Stromal cell of bone marrow (primary cell): ENCODE measurements at regions not wholly inside any gene's neighbourhood (a gene's known extent, or its start where the extent isn't known, plus 50 kb on each side); places are given as distances from the start of the nearest gene placed in this dataset.

Source experiments
- DNase-seq: peaks from one replicate; pipeline ENCODE4 v3.0.0-alpha.2; 2012; ENCODE audit warnings: low read depth

DNA sequence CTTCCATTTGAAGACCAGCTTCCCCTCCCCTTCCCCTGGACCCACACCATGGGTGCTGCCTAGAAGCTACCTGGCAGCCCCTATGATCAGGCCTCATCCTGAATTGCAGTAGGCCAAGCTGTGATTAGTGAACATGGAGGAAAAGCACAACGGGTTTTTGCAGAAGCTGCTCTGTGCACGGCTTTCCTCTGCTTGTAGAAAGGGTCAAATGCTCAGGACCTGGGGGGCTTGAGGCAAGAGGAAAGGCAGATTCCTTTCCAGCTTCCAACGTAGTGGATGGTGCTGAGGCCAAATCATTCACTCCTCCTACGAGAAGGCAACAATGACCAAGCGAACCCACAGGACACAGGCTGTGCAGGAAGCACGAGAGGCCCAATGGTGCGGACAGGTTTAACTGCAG lies 410.3 kb upstream of the SHH start:
- DNase-seq: no peak

DNA sequence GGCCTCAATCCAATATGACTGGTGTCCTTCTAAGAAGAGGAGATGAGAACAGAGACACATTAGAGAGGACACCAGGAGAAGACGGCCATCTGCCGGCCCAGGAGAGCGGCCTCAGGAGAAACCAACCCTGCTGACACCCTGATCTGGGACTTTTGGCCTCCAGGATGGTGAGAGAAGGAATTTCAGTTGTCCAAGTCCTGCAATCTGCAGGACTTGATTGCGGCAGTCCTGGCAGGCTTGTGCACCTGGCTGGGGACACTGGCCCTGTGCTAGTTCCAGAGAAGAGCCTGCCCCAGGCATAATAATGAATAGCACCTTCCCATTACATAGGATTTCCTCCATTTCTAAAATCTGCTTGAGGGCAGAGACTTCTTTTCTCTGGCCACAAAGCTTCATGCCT lies 409.9 kb upstream of the SHH start:
- no peak for DNase-seq

DNA sequence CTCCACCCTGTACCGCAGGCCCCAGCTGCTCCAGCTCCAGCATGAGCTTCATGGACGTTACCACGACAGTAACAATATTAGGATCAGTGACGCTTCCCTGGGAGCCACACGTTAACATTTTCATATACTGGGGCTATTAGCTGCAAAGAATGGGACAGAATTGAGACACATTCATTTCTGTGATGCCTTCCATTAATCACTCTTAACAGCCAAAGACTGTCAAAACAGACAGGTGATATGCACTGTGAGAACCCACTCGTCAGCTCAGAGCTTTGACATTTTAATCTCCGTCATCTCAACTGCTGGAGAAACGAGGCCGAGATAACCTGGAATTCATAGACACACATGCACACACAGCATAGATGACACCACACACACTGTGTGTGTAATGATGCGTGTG lies 408.4 kb upstream of the SHH start:
- no peak for DNase-seq

- no peak for DNase-seq
These were observed 407.9 kb upstream of the SHH start for GRCh38 chr7:156220078-156220605.

DNA sequence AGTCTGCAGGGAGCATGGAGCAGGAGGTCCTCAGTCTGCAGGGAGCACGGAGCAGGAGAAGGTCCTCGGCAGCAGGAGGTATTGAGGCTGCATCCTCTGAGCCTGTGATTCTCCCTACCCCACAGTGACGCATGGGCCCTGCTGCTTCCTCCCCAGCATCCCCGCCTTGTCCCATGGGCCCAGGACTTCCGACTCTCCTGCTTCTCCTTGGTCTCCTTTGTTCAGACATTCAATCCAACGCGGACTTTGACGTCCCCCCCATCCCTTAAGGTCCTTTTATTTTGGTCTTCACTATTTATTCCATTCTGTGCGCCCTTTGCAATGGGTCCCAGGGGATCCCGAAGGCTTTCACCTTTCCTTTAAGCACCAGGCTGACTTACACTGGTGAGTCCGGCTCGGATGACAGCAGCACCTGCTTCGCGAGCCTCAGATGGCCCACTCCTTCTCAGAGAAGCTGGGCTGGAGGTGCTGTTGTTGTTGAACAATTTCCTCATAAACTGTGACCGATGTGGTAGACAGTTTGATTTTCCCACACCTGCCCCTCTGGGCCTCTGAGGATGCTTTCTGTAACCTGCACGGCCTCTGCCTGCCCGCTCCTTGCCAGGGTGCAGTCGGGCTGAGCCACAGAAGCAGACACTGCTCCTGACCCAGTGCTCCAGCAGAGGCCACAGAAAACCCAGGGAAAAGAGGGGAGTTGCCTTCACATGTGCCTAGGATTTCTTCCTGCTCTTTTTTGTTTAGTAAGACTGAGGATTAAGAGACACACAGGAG lies 407.2 kb upstream of the SHH start:
- no peak for DNase-seq

DNA sequence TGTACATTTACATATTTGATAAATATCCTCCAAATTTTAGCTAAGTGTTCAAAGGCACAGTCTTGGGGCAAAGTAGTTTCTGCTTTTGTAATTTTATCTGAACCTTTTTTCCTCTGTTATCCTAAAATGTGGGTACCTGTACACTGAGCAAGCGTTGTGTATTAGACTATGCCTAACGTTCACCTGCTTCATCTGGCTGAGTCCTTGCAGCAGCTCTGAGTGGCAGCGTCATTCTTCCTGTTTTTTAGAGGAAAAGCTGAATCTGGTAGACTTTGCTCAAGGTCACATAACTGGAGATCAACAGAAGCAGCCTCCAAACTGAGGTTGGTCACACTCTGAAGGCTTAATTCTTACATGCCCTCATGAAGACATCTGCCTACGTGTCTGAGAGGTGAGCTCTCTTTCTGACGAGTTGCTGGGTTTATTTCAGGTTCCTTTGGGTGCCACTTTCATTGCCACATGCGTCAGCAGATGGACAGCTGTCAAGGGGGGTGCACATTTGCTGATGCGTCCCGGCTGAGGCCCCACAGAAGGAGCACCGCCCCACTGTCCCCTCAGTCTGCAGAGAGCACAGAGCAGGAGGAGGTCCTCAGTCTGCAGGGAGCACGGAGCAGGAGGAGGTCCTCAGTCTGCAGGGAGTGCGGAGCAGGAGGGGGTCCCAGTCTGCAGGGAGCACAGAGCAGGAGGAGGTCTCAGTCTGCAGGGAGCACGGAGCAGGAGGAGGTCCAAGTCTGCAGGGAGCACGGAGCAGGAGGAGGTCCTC lies 406.5 kb upstream of the SHH start:
- no peak for DNase-seq

- no peak for DNase-seq
These were observed 405.5 kb upstream of the SHH start for GRCh38 chr7:156217803-156218202.

DNA sequence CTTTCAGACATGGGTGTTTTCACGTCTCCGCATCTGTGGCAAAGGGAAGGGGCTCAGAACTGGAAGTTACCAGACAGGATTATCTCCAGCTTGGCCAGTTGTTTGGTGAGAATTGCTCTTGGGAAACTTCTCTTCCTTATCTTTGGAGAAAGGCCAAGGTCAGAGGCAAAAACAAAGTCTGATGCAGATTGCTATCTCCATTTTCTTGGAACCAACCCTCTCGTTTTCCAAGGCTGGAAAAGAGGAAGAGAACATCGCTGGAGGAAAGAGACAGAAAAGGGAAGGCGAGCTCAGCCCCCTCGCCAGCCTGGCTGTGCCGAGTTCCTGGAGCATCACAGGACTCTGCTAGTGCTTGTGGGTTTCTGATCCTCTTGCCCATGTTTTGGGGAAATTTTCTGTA lies 396.8 kb upstream of the SHH start:
- DNase-seq: no peak

GRCh38 chr7:156207306-156207705 lies 395.0 kb upstream of the SHH start:
- DNase-seq: no peak

DNA sequence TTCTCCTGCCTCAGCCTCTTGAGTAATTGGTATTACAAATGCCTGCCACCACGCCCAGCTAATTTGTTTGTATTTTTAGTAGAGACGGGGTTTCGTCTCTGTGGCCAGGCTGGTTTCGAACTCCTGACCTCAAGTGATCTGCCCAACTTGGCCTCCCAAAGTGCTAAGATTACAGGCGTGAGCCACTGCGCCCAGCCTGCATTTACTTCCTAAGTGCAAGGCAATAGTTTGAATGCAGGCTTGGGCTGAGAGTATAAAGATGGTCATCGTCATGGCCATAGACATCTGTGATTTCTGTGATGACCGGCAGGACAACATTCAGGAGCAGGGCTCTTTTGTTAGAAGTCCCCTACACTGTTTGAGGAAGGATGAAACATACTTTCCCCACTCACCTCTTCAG lies 393.9 kb upstream of the SHH start:
- DNase-seq: no peak

DNA sequence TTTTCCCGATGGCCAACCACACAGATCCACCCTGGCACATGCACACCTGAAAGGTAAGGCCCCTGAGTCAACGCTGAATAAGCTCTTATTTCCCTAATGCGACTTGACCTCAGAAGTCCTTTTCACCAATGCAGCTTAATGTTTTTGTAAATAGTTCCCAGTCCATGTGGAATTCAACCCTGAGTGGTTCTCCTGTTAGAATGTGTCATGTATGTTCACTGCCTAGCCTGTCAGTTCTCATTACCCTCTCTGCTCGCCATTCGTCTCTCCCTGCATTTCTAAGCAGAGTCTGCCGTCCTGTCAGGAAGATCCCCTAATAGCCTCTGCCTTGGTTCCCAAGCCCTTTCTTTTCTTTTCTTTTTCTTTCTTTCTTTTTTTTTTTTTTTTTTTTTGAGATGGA lies 392.6 kb upstream of the SHH start:
- DNase-seq: no peak

GRCh38 chr7:156203923-156204322 lies 391.7 kb upstream of the SHH start:
- DNase-seq: no peak

DNA sequence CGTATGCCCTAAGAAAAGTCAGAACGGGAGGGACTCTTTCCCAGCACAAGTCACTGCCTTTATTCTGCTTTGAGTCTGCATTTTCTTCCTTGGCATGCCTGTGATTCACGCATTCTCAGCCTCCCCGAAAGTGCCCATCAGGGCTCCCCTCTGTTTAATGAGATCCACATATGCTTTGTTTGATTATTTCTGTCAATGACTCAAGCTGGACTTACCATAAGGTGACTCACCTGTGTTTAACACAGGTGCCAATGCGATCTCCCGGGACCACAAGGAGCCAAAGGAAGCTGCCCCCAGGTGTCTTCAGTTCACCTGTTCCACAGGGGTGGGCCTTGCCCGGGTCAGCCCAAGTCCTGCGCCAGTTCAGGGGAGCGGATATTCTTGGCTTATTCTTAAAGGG lies 386.0 kb upstream of the SHH start:
- DNase-seq: no peak

DNA sequence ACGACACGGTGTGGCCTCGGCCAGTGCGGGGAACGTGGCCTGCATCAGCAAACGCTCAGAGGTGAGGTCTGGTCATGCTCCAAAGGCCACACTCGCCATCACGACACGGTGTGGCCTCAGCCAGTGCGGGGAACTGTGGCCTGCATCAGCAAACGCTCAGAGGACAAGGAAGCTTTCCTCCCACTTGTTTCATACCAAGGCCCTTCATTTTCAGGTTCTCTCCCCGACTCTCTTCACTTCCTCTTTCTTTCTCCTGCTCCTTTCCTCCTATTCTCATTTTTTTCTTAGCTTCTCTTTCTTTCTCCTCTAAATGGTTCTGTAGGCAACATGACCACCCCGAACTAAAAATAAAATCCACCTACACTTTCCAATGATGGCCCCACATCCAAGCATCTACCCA lies 384.4 kb upstream of the SHH start:
- DNase-seq: no peak

- no peak for DNase-seq
These were observed 383.0 kb upstream of the SHH start for GRCh38 chr7:156195276-156195675.

DNA sequence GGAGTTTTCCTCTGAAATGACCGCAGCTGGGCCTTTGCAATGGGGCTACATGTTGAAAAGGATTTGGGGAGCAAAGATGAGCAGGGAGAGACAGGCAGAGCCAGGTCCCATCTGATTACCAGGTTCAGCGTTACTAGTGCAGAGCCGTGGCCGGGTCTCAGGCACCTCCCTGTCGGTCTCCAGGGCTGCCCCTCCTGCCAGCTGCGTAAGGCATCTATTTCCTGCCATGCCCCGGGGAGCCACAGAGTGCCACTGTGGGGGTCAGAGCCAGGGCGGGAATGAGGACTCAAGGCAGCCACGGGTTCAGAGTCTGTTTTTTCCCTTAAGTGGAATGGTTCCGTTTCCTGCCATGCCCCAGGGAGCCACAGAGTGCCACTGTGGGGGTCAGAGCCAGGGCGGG lies 382.6 kb upstream of the SHH start:
- DNase-seq: no peak

GRCh38 chr7:156192921-156193320 lies 380.7 kb upstream of the SHH start:
- no peak for DNase-seq

GRCh38 chr7:156191090-156191489 lies 378.8 kb upstream of the SHH start:
- DNase-seq: no peak

- DNase-seq: no peak
These were observed 372.8 kb upstream of the SHH start for GRCh38 chr7:156185076-156185475.

DNA sequence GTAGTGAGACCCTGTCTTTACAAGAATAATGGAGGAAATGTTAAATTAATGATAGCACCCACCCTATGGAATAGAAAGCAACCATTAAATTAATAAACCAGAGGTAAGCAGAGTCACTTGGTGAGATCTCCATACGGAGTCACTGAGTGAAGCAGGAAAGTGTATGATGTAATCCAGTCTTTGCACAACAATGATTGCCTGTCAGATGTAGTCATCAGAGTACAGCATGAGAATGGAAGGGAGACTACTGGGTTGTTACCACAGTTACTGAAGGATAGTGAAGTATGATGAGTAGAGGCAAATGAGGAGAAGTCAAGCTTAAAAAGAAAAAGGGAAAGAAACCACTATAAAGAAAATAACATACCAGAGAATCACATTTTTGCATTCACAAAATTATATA lies 371.9 kb upstream of the SHH start:
- no peak for DNase-seq

- DNase-seq: no peak
These were observed 368.4 kb upstream of the SHH start for GRCh38 chr7:156180451-156181229.

DNA sequence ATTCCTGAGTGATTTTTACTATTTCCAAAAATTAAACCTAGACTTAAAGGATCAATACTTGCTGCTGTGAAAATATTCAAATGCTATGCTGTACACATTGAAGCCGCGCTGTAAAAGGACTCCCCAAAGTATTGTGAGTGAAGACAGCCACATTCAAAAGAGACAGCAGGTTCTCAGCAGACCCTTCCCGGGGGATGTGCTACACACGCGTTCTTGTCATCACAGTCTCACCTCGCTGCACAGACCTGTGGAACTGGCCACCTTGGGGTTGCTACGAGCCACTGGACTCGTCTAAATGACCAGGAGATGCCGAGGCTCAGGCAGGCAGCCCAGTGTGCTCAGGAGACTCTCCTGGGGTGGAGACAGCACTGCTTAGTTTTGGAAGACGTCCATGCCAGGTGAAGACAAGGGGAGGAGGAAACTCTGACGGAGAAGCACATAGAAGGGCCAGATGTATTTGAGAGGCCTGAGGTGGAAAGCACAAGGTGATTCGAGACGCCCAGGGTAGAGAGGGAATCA lies 367.7 kb upstream of the SHH start:
- DNase-seq: no peak

DNA sequence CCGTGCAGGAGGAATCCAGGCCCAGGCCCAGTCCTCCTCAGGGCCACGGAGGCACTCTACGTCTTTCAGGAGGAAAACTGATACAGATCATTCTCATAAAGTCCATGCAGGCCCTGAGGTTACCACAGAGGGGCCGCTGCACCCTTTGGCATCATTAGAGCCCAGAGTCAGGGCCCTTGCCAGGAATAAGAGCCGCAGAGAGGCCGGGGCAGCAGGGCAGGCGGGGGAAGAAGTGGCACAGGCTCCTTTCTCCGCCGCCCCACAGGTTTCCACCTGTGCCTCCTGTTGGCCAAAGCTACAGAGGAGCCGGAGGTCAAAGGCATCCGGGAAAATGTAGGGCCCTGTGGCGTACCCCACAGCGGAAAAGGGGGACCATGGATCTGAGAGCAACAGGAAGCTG lies 366.6 kb upstream of the SHH start:
- no peak for DNase-seq
